ENCODE measurements at regions not wholly inside any gene's neighbourhood (a gene's known extent, or its start where the extent isn't known, plus 50 kb on each side); places are given as distances from the start of the nearest gene placed in this dataset.

DNA sequence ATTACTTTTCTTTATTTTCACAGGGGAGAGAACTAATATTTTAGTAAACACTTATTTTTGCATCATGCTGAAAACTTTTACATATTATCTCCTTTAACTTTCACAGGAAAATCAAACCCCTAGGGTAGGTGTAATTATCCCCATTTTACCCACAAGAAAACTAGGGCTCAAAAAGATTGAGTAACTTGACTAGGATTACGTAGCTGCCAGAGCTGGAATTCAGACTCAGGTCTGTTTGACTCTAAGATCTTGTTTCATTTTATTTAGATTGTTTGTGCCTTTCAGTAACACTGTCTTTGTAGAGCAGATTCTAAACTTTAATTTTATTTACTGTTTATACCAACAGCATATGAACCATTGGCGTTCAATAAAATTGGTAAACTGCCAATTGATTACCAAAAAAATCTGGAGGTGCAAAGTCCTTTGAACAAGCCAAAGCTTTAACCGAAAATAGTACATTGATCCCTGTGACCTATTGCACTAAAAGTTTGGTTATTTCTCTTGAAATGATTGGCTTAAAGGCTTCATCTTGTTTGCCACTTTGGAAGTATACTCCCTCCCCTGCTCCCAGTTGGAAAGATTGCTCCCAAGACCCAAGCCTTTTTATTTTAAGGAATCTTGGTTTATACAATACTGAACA lies 71.0 kb upstream of the WDR26 start:
- no peak overlapping the region for H3K4me3 ChIP-seq (ENCODE audit: extremely low read depth in 1 of 4, insufficient read depth in 2 of 4, low read depth in 3 of 4, low read length in 4 of 4)
- no peak overlapping the region for H2BK12ac ChIP-seq (ENCODE audit: low read depth, low read length)
- H2BK120ac ChIP-seq (replicated peaks; ENCODE audit: low read depth, low read length) = no peak overlapping the region
- 82% methylated on average over 3 of the region's 3 CpGs; no CpG with 5 or more reads in 1 of the 2 experiments for WGBS, 2 experiments (ENCODE audit: extremely low coverage in 1 of 2, insufficient coverage in 1 of 2, insufficient read length in 1 of 2, insufficient replicate concordance in 2 of 2, low coverage in 1 of 2, low lambda C conversion rate in 2 of 2, missing lambda C conversion rate in 1 of 2)
- ChIA-PET POLR2A (ENCODE audit: partially characterized antibody) (no interaction called here), CTCF (ENCODE audit: partially characterized antibody) (interaction anchor here (0.7 to 2.4 kb wide), 5 partner anchors 8 to 48 kb away, joined by 3 to 11 read pairs (median 4); no protein-coding TSS in a partner anchor)
- no peaks in the 10 kb centered on the region for H4K20me1 ChIP-seq (replicated peaks in 1 of 2; ENCODE audit: control insufficient read depth in 1 of 2, insufficient read depth in 2 of 2, low read length in 2 of 2)
- FAIRE-seq (no peak), DNase-seq (ENCODE audit: low read depth in 1 of 2, low spot score in 2 of 2) (no peak)
- H3K4ac ChIP-seq (replicated peaks; ENCODE audit: insufficient read length, low read depth, low read length) = no peak overlapping the region
- H2BK15ac ChIP-seq (ENCODE audit: low read length) = no peak overlapping the region
- H2AK5ac ChIP-seq (ENCODE audit: low read depth, low read length) = no peak overlapping the region
- H3K79me1 ChIP-seq (ENCODE audit: low read depth, low read length) = no peaks in the 10 kb centered on the region
- H3K27me3 ChIP-seq (replicated peaks in 1 of 4; ENCODE audit: control insufficient read depth in 3 of 4, extremely low read depth in 1 of 4, insufficient read depth in 3 of 4, low read length in 3 of 4) = no peaks in the 10 kb centered on the region
- H3K14ac ChIP-seq (ENCODE audit: insufficient read length) = no peak overlapping the region
- H3K36me3 ChIP-seq (ENCODE audit: control insufficient read depth in 2 of 4, insufficient read depth in 4 of 4, low read length in 3 of 4) = no peaks in the 10 kb centered on the region
- H2AFZ ChIP-seq (ENCODE audit: low read length) = no peak overlapping the region
- H3K4me1 ChIP-seq (replicated peaks in 1 of 4; ENCODE audit: control insufficient read depth in 3 of 4, insufficient read depth in 4 of 4, low read length in 3 of 4) = peaks cover 20 to 29% (median 23%) of the 10 kb centered on the region in 4 experiments
- no peak overlapping the region for H3K4me2 ChIP-seq (ENCODE audit: insufficient read depth in 1 of 2, low read depth in 2 of 2, low read length in 2 of 2)
- H2BK5ac ChIP-seq (ENCODE audit: low read depth, low read length) = no peak overlapping the region
- H4K91ac ChIP-seq (replicated peaks; ENCODE audit: insufficient read length, low read length) = no peak overlapping the region
- H3K18ac ChIP-seq (ENCODE audit: extremely low read depth, low read length) = no peak overlapping the region
- H3K79me2 ChIP-seq (ENCODE audit: control insufficient read depth in 1 of 2, insufficient read depth in 2 of 2, low read length in 2 of 2) = no peaks in the 10 kb centered on the region
- H4K5ac ChIP-seq (ENCODE audit: insufficient read length, low read depth, low read length) = no peak overlapping the region
- H3K56ac ChIP-seq (replicated peaks; ENCODE audit: insufficient read length, low read depth, low read length) = no peak overlapping the region
- H2BK20ac ChIP-seq (ENCODE audit: low read length) = peak overlapping the region; percentile 34; the same call in 1 of the 2 replicates
- no peak overlapping the region for H3K9ac ChIP-seq (replicated peaks in 1 of 4; ENCODE audit: extremely low read depth in 1 of 4, low read depth in 3 of 4, low read length in 3 of 4)
- H3K27ac ChIP-seq (ENCODE audit: low read depth, low read length) = no peak overlapping the region
- no peaks in the 10 kb centered on the region for H3K23me2 ChIP-seq (ENCODE audit: low read depth, low read length)
- no peaks in the 10 kb centered on the region for H3K9me3 ChIP-seq (ENCODE audit: insufficient read depth in 2 of 2, low read depth in 1 of 2, low read length in 1 of 2)
- no peak overlapping the region for H4K8ac ChIP-seq (ENCODE audit: extremely low read depth, insufficient read depth, low read length)
- TF ChIP-seq KDM4A (IDR thresholded peaks at IDR 0.05; ENCODE audit: low read depth, low read length, severe bottlenecking) = no peak
- TF ChIP-seq SIRT6 (IDR thresholded peaks at IDR 0.05; ENCODE audit: low read length) = no peak
- no peak overlapping the region for H3K23ac ChIP-seq (ENCODE audit: insufficient read length)

All from H1 (cell line).